PC-3 (cell line): ENCODE measurements at regions not wholly inside any gene's neighbourhood (a gene's known extent, or its start where the extent isn't known, plus 50 kb on each side); places are given as distances from the start of the nearest gene placed in this dataset.

Experiments used
- EZH2 ChIP-seq: fragments of 300-600 bp; sonication (generic); IDR thresholded peaks from one replicate; pipeline ENCODE4 v1.6.1; 2017; ENCODE audit warnings: antibody characterized with exemption, mild to moderate bottlenecking, low read length; ENCODE audit not compliant: unreplicated experiment
- EZH2phosphoT487 ChIP-seq: fragments of 300-600 bp; sonication (generic); IDR thresholded peaks from 2 replicates; pipeline ENCODE4 v1.6.1; 2018; ENCODE audit warnings: mild to moderate bottlenecking, antibody characterized with exemption, low read length, borderline replicate concordance
- TF ChIP-seq, protein P1 (sequence below): fragments of 300-600 bp; sonication (generic); conservative IDR thresholded peaks from 2 replicates; pipeline ENCODE4 v1.5.1; 2017; ENCODE audit warnings: antibody characterized with exemption, low read depth, mild to moderate bottlenecking, low read length

DNA sequence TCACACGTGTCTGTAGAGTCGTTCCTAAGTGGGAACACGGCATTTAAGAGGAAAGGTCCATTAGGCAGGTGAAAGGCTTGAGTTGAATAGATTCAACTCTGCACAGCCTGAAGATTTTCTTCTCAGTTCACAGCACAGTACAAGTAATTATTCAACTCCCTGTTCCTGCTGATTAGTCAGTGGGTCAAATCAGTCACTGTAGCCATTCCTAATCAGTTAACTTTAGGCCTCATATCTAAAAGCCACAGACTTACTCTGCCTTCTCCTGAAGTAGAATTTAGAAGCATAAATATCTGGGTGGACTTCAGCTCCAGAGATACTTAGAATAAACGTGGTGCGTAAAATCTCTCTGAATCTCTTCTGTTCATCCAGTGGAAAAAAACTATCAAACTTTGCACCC lies 872.4 kb downstream of the C6orf118 start:
- TF ChIP-seq, protein P1, sequence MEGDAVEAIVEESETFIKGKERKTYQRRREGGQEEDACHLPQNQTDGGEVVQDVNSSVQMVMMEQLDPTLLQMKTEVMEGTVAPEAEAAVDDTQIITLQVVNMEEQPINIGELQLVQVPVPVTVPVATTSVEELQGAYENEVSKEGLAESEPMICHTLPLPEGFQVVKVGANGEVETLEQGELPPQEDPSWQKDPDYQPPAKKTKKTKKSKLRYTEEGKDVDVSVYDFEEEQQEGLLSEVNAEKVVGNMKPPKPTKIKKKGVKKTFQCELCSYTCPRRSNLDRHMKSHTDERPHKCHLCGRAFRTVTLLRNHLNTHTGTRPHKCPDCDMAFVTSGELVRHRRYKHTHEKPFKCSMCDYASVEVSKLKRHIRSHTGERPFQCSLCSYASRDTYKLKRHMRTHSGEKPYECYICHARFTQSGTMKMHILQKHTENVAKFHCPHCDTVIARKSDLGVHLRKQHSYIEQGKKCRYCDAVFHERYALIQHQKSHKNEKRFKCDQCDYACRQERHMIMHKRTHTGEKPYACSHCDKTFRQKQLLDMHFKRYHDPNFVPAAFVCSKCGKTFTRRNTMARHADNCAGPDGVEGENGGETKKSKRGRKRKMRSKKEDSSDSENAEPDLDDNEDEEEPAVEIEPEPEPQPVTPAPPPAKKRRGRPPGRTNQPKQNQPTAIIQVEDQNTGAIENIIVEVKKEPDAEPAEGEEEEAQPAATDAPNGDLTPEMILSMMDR, result no peak
- TF ChIP-seq EZH2, result no peak
- TF ChIP-seq EZH2phosphoT487, result no peak
